GM13977 (cell line): ENCODE measurements at regions not wholly inside any gene's neighbourhood (a gene's known extent, or its start where the extent isn't known, plus 50 kb on each side); places are given as distances from the start of the nearest gene placed in this dataset.

Source experiments
- DNase-seq: peaks from one replicate; pipeline ENCODE4 v3.0.0; 2012; ENCODE audit warnings: low spot score
- CTCF ChIP-seq: IDR thresholded peaks from 2 replicates; pipeline ENCODE4 v1.5.1; 2012; ENCODE audit warnings: mild to moderate bottlenecking, control low read depth; ENCODE audit not compliant: insufficient read depth; ENCODE audit errors: extremely low read depth, missing control alignments
- in situ Hi-C: fragments of 300-500 bp; cut with MboI; formaldehyde crosslinking; loops from one replicate; pipeline ENCODE4 v1.12.0; 2022; ENCODE audit warnings: low sequenced_read_pairs, low pct_unique_long_range_greater_than_20kb, mixed read lengths, inconsistent platforms; ENCODE audit not compliant: unreplicated experiment

- in situ Hi-C loops, result no loop called here
- no peak for TF ChIP-seq CTCF
- no peak for DNase-seq
Measured at GRCh38 chr4:183843248-183843671, 61.8 kb upstream of the STOX2 start.

- no peak for DNase-seq
- no peak for TF ChIP-seq CTCF
- in situ Hi-C loops, result no loop called here
Measured at GRCh38 chr4:183846951-183847350, 58.2 kb upstream of the STOX2 start.

DNA sequence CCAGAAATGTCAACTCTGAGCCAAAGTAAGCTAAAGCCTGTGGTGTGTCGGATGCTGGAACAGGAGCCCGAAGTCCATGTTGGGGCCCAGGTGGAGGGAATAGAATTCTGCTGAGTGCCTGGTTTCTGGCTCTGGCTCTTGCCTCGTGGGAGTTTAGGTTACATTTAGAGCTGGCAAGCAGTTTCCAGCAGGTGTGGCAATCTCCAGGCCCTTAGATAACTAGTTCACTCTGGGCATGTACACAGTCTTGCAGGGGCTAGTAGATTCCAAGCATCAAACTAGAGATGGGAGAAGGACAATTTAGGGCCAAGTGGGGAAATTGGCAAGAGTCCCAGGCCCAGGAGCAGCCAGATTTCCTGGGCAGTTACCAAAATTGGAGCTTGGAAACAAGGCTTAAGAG lies 56.3 kb upstream of the STOX2 start:
- no peak for DNase-seq
- no peak for TF ChIP-seq CTCF
- in situ Hi-C loops, result no loop called here

DNA sequence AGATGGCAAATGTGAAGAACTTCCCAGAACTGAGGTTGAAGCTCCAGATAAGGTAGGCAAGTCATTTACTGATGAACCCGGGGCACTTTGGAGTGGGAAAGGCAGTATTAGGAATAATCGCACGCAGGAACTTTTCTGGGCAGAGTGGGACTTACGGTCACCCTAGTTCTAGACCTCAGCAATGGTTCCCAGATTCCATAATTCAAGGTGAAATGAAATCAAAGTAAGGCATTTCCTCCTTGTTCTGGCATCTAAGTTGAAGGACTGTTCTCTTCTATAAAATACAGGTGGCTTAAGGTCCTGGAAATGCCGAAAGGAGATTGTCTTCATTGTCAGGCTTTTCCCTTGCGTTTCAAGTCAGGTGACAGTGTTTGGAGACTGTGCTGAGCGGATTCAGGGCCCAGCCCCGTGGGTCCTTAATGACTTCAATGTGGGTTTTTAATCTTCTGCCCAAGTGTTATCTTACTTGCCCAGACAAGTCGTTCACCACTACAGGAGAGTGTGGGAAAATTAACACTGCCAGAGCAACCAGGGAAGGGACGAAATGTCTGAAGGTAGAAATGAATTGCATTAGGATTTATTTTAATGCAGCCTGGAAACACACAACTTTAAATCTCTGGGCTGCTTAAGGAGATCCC lies 52.1 kb upstream of the STOX2 start:
- no peak for DNase-seq
- no peak for TF ChIP-seq CTCF
- in situ Hi-C loops, result no loop called here

DNA sequence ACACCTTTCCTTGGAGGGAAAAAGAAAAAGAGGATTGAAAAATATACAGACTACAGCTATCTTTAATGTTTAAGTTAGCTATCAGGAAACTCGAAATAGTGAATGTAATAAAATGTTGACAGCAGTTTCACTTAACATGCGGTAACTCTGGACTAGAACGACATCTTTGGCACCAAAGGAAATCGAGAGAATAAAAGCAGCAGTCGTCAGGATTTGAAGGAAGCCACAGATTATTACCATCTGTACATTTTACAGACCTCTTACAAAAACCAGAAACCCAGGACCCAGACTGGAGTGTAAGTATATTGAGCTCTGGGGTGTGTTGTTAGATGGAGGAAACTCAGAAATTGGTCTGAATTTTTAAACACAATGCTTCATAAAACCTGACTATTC lies 51.6 kb upstream of the STOX2 start:
- no peak for DNase-seq
- in situ Hi-C loops, result no loop called here
- no peak for TF ChIP-seq CTCF
